ENCODE measurements at regions not wholly inside any gene's neighbourhood (a gene's known extent, or its start where the extent isn't known, plus 50 kb on each side); places are given as distances from the start of the nearest gene placed in this dataset.

GRCh38 chr3:198106265-198106664, 146.2 kb downstream of the LMLN start:
- H3K36me3 ChIP-seq (ENCODE audit: control insufficient read depth, insufficient read depth, low read length) = no peaks in the 10 kb centered on the region
- H4K5ac ChIP-seq (ENCODE audit: low read depth, low read length) = no peak overlapping the region
- H3K14ac ChIP-seq (replicated peaks; ENCODE audit: low read depth, low read length) = no peak overlapping the region
- 79% methylated on average over 4 of the region's 4 CpGs; no CpG with 5 or more reads in 1 of the 2 experiments for WGBS, 2 experiments (ENCODE audit: extremely low coverage in 2 of 2, insufficient read length in 1 of 2)
- no peak overlapping the region for H3K56ac ChIP-seq (ENCODE audit: extremely low read depth, insufficient read depth, low read length)
- ATAC-seq (ENCODE audit: low read depth) (no peak), DNase-seq (no peak)
- POLR2A ChIA-PET (ENCODE audit: unreplicated experiment) = no interaction called here
- no peak overlapping the region for H3K4ac ChIP-seq (ENCODE audit: low read depth, low read length)
- no TSS peak for BruUV-seq (replicated peaks)
- no peaks in the 10 kb centered on the region; the same call in 1 of the 2 replicates for H3K9me3 ChIP-seq (ENCODE audit: control insufficient read depth, insufficient read depth, low read length)
- H3K9ac ChIP-seq (ENCODE audit: low read depth, low read length) = no peak overlapping the region
- no peak overlapping the region for H2AK9ac ChIP-seq (replicated peaks; ENCODE audit: low read depth, low read length, poor library complexity)
- H3K4me2 ChIP-seq (ENCODE audit: low read depth, low read length) = no peak overlapping the region
- in situ Hi-C loops (cut with MboI; ENCODE audit: low sequenced_read_pairs) = no loop called here
- H3K4me1 ChIP-seq (ENCODE audit: control insufficient read depth, insufficient read depth, low read length) = no peaks in the 10 kb centered on the region
- H3K18ac ChIP-seq (ENCODE audit: low read depth, low read length) = no peak overlapping the region
- H4K8ac ChIP-seq (ENCODE audit: low read depth in 2 of 2, low read length in 2 of 2) = no peak overlapping the region
- intact Hi-C loops (cut with micrococcal nuclease) = no loop called here
- no peaks in the 10 kb centered on the region for H3K79me1 ChIP-seq (ENCODE audit: low read depth in 1 of 2, low read length in 2 of 2)
- H4K20me1 ChIP-seq (ENCODE audit: insufficient read depth, low read length) = no peaks in the 10 kb centered on the region
- no peak overlapping the region for H2BK120ac ChIP-seq (ENCODE audit: low read depth, low read length)
- TF ChIP-seq POLR2A (IDR thresholded peaks at IDR 0.05; ENCODE audit: low read depth, low read length) = no peak
- no peak for TF ChIP-seq SMC3 (IDR thresholded peaks at IDR 0.05; ENCODE audit: low read depth, low read length)
- TF ChIP-seq BHLHE40 (IDR thresholded peaks at IDR 0.05; ENCODE audit: low read depth, low read length) = no peak
- TF ChIP-seq MXI1 (IDR thresholded peaks at IDR 0.05; ENCODE audit: borderline replicate concordance, low read depth, low read length) = no peak
- TF ChIP-seq RCOR1 (IDR thresholded peaks at IDR 0.05; ENCODE audit: insufficient replicate concordance, low read length) = no peak
- no peak for TF ChIP-seq CTCF (conservative IDR thresholded peaks at IDR 0.05; ENCODE audit: low read depth, low read length)
- TF ChIP-seq RAD21 (IDR thresholded peaks at IDR 0.05; ENCODE audit: low read length) = no peak
- dilution Hi-C loops (cut with HindIII; ENCODE audit: low sequenced_read_pairs, unreplicated experiment) = no loop called here
- no peak overlapping the region for H2BK20ac ChIP-seq (ENCODE audit: low read depth, low read length)
- H3K27me3 ChIP-seq (ENCODE audit: control insufficient read depth, insufficient read depth, low read length) = peaks cover 22% of the 10 kb centered on the region
- H3K23ac ChIP-seq (ENCODE audit: low read depth, low read length) = no peak overlapping the region
- no peak overlapping the region for H2AFZ ChIP-seq (replicated peaks; ENCODE audit: low read length, poor library complexity)
- H3K9me1 ChIP-seq (ENCODE audit: insufficient read depth, low read length) = no peaks in the 10 kb centered on the region
- H2BK5ac ChIP-seq (ENCODE audit: low read depth, low read length, poor library complexity, severe bottlenecking) = no peak overlapping the region
- H3K4me3 ChIP-seq (ENCODE audit: insufficient read depth, low read depth, low read length) = no peak overlapping the region
- H2AK5ac ChIP-seq (ENCODE audit: low read depth, low read length) = no peak overlapping the region
- no peak overlapping the region for H2BK15ac ChIP-seq (ENCODE audit: low read depth, low read length)
- H3K27ac ChIP-seq (ENCODE audit: insufficient read depth, low read length) = no peak overlapping the region
- H4K91ac ChIP-seq (ENCODE audit: insufficient read depth, low read depth, low read length) = no peak overlapping the region
- CTCF ChIA-PET = no interaction called here
